A549 (cell line): ENCODE measurements at regions not wholly inside any gene's neighbourhood (a gene's known extent, or its start where the extent isn't known, plus 50 kb on each side); places are given as distances from the start of the nearest gene placed in this dataset.

Experiments
- CEBPB ChIP-seq, 2 experiments: fragments of >200 bp in 1 of 2; sonication (Bioruptor Twin) in 1 of 2; formaldehyde crosslinking in 1 of 2; IDR thresholded peaks; 2 replicates each; pipeline ENCODE4 v1.6.1; 2012 to 2016
- CTCF ChIP-seq: fragments of >200 bp; sonication (Bioruptor Twin); formaldehyde crosslinking; IDR thresholded peaks from 3 replicates; pipeline ENCODE4 v1.5.1; 2016
- FOXS1 ChIP-seq: fragments of 250-450 bp; sonication (Bioruptor Pico); IDR thresholded peaks from 2 replicates; pipeline ENCODE4 v1.5.0; 2020; ENCODE audit warnings: mild to moderate bottlenecking, moderate library complexity
- JUN ChIP-seq, 2 experiments: fragments of >200 bp; sonication (Bioruptor Twin); formaldehyde crosslinking; IDR thresholded peaks; 2 replicates in 1 of 2; 3 replicates in 1 of 2; pipeline ENCODE4 v1.6.1; 2016 to 2017
- KDM5A ChIP-seq: fragments of 200-600 bp; sonication (generic); IDR thresholded peaks from 2 replicates; pipeline ENCODE4 v1.6.1; 2016; ENCODE audit warnings: antibody characterized with exemption, mild to moderate bottlenecking
- MAX ChIP-seq: IDR thresholded peaks from 2 replicates; pipeline ENCODE4 v1.6.1; 2012
- POLR2A ChIP-seq: IDR thresholded peaks from 2 replicates; pipeline ENCODE4 v1.6.1; 2012; ENCODE audit warnings: mild to moderate bottlenecking, low read length
- RARB ChIP-seq: fragments of 250-450 bp; sonication (Bioruptor Pico); IDR thresholded peaks from 2 replicates; pipeline ENCODE4 v1.8.0; 2021; ENCODE audit warnings: mild to moderate bottlenecking, moderate library complexity
- SMC3 ChIP-seq: fragments of >200 bp; sonication (Bioruptor Twin); formaldehyde crosslinking; IDR thresholded peaks from 3 replicates; pipeline ENCODE4 v1.6.1; 2018; ENCODE audit warnings: inconsistent platforms
- TP53 ChIP-seq: fragments of 250-450 bp; sonication (Bioruptor Pico); IDR thresholded peaks from 2 replicates; pipeline ENCODE4 v1.5.0; 2021; ENCODE audit warnings: mild to moderate bottlenecking, moderate library complexity

- no peak for TF ChIP-seq KDM5A
- no peak for TF ChIP-seq CTCF
- TF ChIP-seq TP53 (CRISPR knock-in tag) = no peak
- no peak for TF ChIP-seq RARB (CRISPR knock-in tag)
- no peak for TF ChIP-seq MAX
- TF ChIP-seq CEBPB (IDR thresholded peaks at IDR 0.05) = no peak
- no peak for TF ChIP-seq FOXS1
- TF ChIP-seq JUN (IDR thresholded peaks at IDR 0.05) = no peak
- no peak for TF ChIP-seq POLR2A
- TF ChIP-seq SMC3 = no peak
These were observed 500.1 kb upstream of the FAM47C start for GRCh38 chrX:36508042-36508441.
